Uterus (tissue), 3 donors: ENCODE measurements at regions not wholly inside any gene's neighbourhood (a gene's known extent, or its start where the extent isn't known, plus 50 kb on each side); places are given as distances from the start of the nearest gene placed in this dataset.
A peak's percentile ranks its signal among the peaks of the same experiment; 100 is the strongest.

Source experiments
- DNase-seq, 2 donors: peaks; one replicate each; pipeline ENCODE4 v3.0.0-alpha.2; 2019 to 2020
- H3K27ac ChIP-seq, 2 donors: fragments of 200-600 bp; sonication (generic); 1 replicate in 1 of 2; 2 replicates in 1 of 2; pipeline ENCODE4 v1.5.1; 2016 to 2018
- H3K27me3 ChIP-seq, 2 donors: fragments of 200-600 bp; sonication (generic); one replicate each; pipeline ENCODE4 v1.5.1; 2018 to 2019; ENCODE audit warnings: control low read depth in 1 of 2
- H3K36me3 ChIP-seq, 2 donors: fragments of 200-600 bp; sonication (generic); one replicate each; pipeline ENCODE4 v1.5.1; 2019; ENCODE audit warnings: control low read depth in 1 of 2
- H3K4me1 ChIP-seq, 2 donors: fragments of 200-600 bp; sonication (generic); one replicate each; pipeline ENCODE4 v1.5.1; 2018 to 2019; ENCODE audit warnings: control low read depth in 1 of 2
- H3K4me3 ChIP-seq, 2 donors: fragments of 200-600 bp; sonication (generic); 1 replicate in 1 of 2; 2 replicates in 1 of 2; pipeline ENCODE4 v1.5.1; 2018 to 2019; ENCODE audit warnings: mild to moderate bottlenecking in 1 of 2
- H3K9me3 ChIP-seq, 2 donors: fragments of 200-600 bp; sonication (generic); one replicate each; pipeline ENCODE4 v1.5.1; 2019; ENCODE audit warnings: control low read depth in 1 of 2
- POLR2A ChIP-seq, 2 donors: fragments of 450-650 bp; IDR thresholded peaks; one replicate each; pipeline ENCODE4 v1.6.1; 2016; ENCODE audit warnings: antibody characterized with exemption in 2 of 2, mild to moderate bottlenecking in 1 of 2, moderate library complexity in 1 of 2
- intact Hi-C: fragments of 100-400 bp; cut with DNase I; formaldehyde crosslinking; loops from one replicate; pipeline ENCODE4 v1.15.1; 2023; ENCODE audit warnings: low total_unique reads
- TF ChIP-seq, protein P1 (sequence below), 4 experiments: fragments of 200-600 bp in 2 of 4; fragments of 450-650 bp in 2 of 4; sonication (generic) in 2 of 4; IDR thresholded peaks; one replicate each; pipeline ENCODE4 v1.5.1; 2016 to 2019; ENCODE audit warnings: antibody characterized with exemption in 4 of 4, mild to moderate bottlenecking in 2 of 4, moderate library complexity in 1 of 4
- donor health status: DM: yes; HTN: yes; CAD: no.

GRCh38 chr2:47654790-47655562, 84.2 kb upstream of the KCNK12 start:
- TF ChIP-seq, protein P1, sequence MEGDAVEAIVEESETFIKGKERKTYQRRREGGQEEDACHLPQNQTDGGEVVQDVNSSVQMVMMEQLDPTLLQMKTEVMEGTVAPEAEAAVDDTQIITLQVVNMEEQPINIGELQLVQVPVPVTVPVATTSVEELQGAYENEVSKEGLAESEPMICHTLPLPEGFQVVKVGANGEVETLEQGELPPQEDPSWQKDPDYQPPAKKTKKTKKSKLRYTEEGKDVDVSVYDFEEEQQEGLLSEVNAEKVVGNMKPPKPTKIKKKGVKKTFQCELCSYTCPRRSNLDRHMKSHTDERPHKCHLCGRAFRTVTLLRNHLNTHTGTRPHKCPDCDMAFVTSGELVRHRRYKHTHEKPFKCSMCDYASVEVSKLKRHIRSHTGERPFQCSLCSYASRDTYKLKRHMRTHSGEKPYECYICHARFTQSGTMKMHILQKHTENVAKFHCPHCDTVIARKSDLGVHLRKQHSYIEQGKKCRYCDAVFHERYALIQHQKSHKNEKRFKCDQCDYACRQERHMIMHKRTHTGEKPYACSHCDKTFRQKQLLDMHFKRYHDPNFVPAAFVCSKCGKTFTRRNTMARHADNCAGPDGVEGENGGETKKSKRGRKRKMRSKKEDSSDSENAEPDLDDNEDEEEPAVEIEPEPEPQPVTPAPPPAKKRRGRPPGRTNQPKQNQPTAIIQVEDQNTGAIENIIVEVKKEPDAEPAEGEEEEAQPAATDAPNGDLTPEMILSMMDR (IDR thresholded peaks at IDR 0.05): no peak
- no peak for TF ChIP-seq POLR2A (IDR thresholded peaks at IDR 0.05)
- no peaks in the 10 kb centered on the region for H3K4me1 ChIP-seq
- H3K36me3 ChIP-seq: no peaks in the 10 kb centered on the region
- H3K9me3 ChIP-seq: no peaks in the 10 kb centered on the region
- H3K27ac ChIP-seq: no peak overlapping the region
- no peak for DNase-seq
- intact Hi-C loops: no loop called here
- no peak overlapping the region for H3K4me3 ChIP-seq
- no peaks in the 10 kb centered on the region for H3K27me3 ChIP-seq

DNA sequence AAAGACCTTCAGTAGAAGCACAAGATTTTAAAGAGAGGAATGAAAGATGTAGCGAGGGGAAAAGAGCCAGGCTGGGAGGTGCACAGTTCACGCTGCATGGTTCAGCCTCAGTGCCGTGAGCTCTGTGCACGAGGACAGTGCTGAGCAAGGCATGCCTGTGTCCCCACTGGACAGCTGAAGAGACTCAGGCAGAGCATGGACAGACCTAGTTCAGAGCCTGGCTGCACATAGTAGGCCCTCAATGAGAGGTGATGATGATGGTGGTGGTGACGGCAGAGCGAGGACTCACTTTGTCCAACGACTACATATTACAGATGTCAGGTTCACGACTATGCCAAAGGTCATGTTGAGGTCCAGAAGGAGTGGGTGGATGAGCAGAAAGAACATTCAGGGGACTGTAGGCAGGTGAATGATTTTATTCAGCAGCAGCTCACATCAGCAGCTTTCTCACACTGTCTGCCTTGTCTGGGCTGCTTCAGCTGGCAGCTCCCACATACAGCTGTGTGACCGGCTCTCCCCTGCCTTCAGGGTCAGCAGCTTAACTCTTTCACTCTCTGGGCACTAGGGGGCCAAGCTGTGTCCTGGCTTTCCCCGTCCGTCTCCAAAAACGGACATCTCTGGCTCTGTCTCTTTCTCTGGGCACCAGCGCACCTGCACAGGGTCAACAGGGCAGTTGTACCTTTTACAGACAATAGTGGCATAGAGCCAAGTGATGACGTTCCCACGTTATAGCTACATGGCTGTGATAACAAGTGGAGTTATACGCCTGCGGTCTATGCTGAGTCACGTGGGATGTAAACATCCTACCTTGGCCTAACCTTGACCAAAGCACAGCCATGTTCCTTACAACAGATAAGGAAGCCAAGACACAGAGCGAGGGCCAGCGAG, 83.4 kb upstream of the KCNK12 start:
- Histone ChIP-seq H3K27me3 (no peaks in the 10 kb centered on the region), H3K9me3 (no peaks in the 10 kb centered on the region), H3K27ac (no peak overlapping the region), H3K4me1 (no peaks in the 10 kb centered on the region), H3K4me3 (no peak overlapping the region), H3K36me3 (no peaks in the 10 kb centered on the region)
- TF ChIP-seq, protein P1 (IDR thresholded peaks at IDR 0.05): no peak
- intact Hi-C loops: no loop called here
- DNase-seq: peak; percentile 22 to 24

DNA sequence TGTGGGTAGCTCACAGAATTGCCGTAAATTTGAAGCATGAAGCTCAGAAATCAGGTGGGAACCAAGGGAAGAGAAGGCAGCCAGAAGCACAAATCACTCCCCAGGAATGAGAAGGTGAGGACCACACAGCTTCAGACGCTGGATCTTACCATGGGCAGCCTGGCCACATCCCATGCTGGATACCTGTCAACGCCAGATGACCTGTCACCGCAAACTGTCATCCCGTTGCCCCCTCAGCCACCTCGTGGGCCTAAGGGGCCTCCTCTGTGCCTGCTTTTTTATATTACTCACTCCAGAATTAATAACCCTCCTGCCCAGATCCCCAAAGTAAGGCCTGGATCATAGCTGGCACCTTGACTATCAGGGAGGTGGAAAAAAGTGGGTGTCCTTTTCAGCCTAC, 82.3 kb upstream of the KCNK12 start:
- H3K4me3 ChIP-seq: no peak overlapping the region
- intact Hi-C loops: no loop called here
- no peak for DNase-seq
- no peaks in the 10 kb centered on the region for H3K36me3 ChIP-seq
- H3K27me3 ChIP-seq: no peaks in the 10 kb centered on the region
- no peak for TF ChIP-seq POLR2A (IDR thresholded peaks at IDR 0.05)
- TF ChIP-seq, protein P1 (IDR thresholded peaks at IDR 0.05): no peak
- no peak overlapping the region for H3K27ac ChIP-seq
- no peaks in the 10 kb centered on the region for H3K9me3 ChIP-seq
- no peaks in the 10 kb centered on the region for H3K4me1 ChIP-seq

DNA sequence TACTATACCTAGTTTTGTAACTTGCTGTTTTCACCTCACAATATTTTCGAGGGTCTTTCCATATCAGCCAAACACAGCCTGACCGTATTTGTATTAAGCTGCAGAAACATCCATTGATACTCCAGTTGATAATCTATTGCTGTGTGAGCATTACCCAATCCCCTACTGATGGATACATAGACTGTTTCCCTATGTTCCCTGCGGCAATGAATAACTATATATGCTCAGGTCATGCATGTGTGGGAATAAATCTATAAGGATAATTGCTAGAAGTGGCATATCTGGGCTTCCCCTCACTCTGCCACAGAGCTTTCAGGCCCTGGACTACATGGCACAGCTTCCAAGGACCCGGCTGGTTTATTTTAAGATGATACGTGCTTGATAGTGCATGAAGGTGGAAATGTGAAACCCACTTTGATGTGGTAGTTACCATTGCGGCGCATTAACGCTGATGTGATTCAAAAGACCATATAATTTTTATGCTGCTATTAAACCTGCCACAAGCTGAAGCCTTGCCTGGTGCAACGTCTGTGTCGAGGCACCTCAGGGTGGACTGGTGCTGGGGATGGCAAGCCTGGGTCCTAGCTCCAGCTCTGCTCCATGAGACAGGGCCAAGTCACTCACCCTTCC, 81.4 kb upstream of the KCNK12 start:
- no peaks in the 10 kb centered on the region for H3K36me3 ChIP-seq
- no peak overlapping the region for H3K4me3 ChIP-seq
- intact Hi-C loops: no loop called here
- H3K4me1 ChIP-seq: no peaks in the 10 kb centered on the region
- TF ChIP-seq, protein P1 (IDR thresholded peaks at IDR 0.05): no peak
- no peak for TF ChIP-seq POLR2A (IDR thresholded peaks at IDR 0.05)
- no peak overlapping the region for H3K27ac ChIP-seq
- no peaks in the 10 kb centered on the region for H3K9me3 ChIP-seq
- no peak for DNase-seq
- H3K27me3 ChIP-seq: no peaks in the 10 kb centered on the region

DNA sequence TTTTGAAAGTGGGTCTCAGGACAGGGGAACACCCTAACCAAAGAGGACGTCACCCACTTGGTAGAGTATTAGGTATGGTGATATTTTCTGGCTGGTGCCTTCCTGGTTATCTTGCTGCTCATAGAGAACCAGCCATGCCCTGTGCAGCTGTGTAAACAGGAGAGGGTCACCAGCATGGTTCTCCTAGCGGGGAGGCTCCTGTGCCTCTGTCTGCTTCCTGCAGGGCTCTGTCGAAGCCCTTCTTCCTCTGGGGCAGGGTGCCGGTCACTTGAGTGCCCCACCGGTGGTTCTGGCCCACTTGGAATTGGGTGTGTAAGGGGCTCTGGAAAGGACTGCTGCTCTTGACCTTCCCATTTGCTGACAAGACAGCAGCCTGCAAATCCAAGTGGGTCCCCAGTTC, 80.5 kb upstream of the KCNK12 start:
- Histone ChIP-seq H3K9me3 (no peaks in the 10 kb centered on the region), H3K4me3 (no peak overlapping the region), H3K27ac (no peak overlapping the region), H3K4me1 (no peaks in the 10 kb centered on the region), H3K36me3 (no peaks in the 10 kb centered on the region), H3K27me3 (no peaks in the 10 kb centered on the region)
- TF ChIP-seq, protein P1 (IDR thresholded peaks at IDR 0.05): no peak
- no peak for TF ChIP-seq POLR2A (IDR thresholded peaks at IDR 0.05)
- no peak for DNase-seq
- intact Hi-C loops: no loop called here
